DMS153 treated with DMSO at 0.1 percent for 48 hours (cell line): ENCODE measurements at regions not wholly inside any gene's neighbourhood (a gene's known extent, or its start where the extent isn't known, plus 50 kb on each side); places are given as distances from the start of the nearest gene placed in this dataset.
"Not testable (repeated sequence)": the region's sequence is repeated elsewhere in the genome, so short reads cannot be mapped to it uniquely, and the experiment has no call there.

ENCODE experiments used
- DNase-seq: peaks from one replicate; lab custom pipeline; 2025; ENCODE audit not compliant: unreplicated experiment; lab: John Stamatoyannopoulos, UW

GRCh38 chr16:87207509-87207908 lies 109.7 kb downstream of the C16orf95 start:
- DNase-seq, result no peak

GRCh38 chr16:87207965-87208364 lies 109.2 kb downstream of the C16orf95 start:
- DNase-seq, result no peak

- DNase-seq, result not testable (repeated sequence)
These were observed 108.2 kb downstream of the C16orf95 start for GRCh38 chr16:87208968-87209367.

GRCh38 chr16:87209808-87210512 lies 107.2 kb downstream of the C16orf95 start:
- no peak for DNase-seq

- DNase-seq, result no peak
These were observed 106.3 kb downstream of the C16orf95 start for GRCh38 chr16:87210894-87211293.

GRCh38 chr16:87212026-87212425 lies 105.2 kb downstream of the C16orf95 start:
- no peak for DNase-seq

GRCh38 chr16:87213536-87213935 lies 103.7 kb downstream of the C16orf95 start:
- no peak for DNase-seq

- no peak for DNase-seq
These were observed 100.9 kb downstream of the C16orf95 start for GRCh38 chr16:87216148-87216840.

- DNase-seq, result no peak
These were observed 100.3 kb downstream of the C16orf95 start for GRCh38 chr16:87216841-87217275.

GRCh38 chr16:87217802-87218201 lies 99.4 kb downstream of the C16orf95 start:
- not testable (repeated sequence) for DNase-seq

- DNase-seq, result no peak
These were observed 98.7 kb downstream of the C16orf95 start for GRCh38 chr16:87218281-87219055.

GRCh38 chr16:87219287-87219909 lies 97.8 kb downstream of the C16orf95 start:
- DNase-seq, result no peak

GRCh38 chr16:87221633-87222032 lies 95.6 kb downstream of the C16orf95 start:
- DNase-seq, result no peak

GRCh38 chr16:87222335-87222734 lies 94.9 kb downstream of the C16orf95 start:
- no peak for DNase-seq

GRCh38 chr16:87223656-87224248 lies 93.4 kb downstream of the C16orf95 start:
- no peak for DNase-seq

- DNase-seq, result no peak
These were observed 90.3 kb downstream of the C16orf95 start for GRCh38 chr16:87226926-87227295.

GRCh38 chr16:87227296-87227951 lies 89.8 kb downstream of the C16orf95 start:
- no peak for DNase-seq

GRCh38 chr16:87228363-87228762 lies 88.8 kb downstream of the C16orf95 start:
- DNase-seq, result no peak

- DNase-seq, result no peak
These were observed 87.7 kb downstream of the C16orf95 start for GRCh38 chr16:87229230-87230188.
